Smooth muscle cell (in vitro differentiated cells): ENCODE measurements at regions not wholly inside any gene's neighbourhood (a gene's known extent, or its start where the extent isn't known, plus 50 kb on each side); places are given as distances from the start of the nearest gene placed in this dataset.

Source experiments
- DNase-seq: peaks from one replicate; lab custom pipeline; 2025; ENCODE audit not compliant: unreplicated experiment; lab: John Stamatoyannopoulos, UW
- H2AFZ ChIP-seq: fragments of 200-600 bp; sonication (generic); 2 replicates; pipeline ENCODE4 v1.6.0; 2016; ENCODE audit warnings: antibody characterized with exemption, low read depth, mild to moderate bottlenecking
- H3F3A ChIP-seq: fragments of 200-600 bp; sonication (generic); 2 replicates; pipeline ENCODE4 v1.6.0; 2017; ENCODE audit warnings: antibody characterized with exemption, low read depth
- H3K27ac ChIP-seq: fragments of 200-600 bp; sonication (generic); 2 replicates; pipeline ENCODE4 v1.5.1; 2016; ENCODE audit warnings: low read depth, mild to moderate bottlenecking
- H3K27me3 ChIP-seq: fragments of 200-600 bp; sonication (generic); 2 replicates; pipeline ENCODE4 v1.6.1; 2016; ENCODE audit warnings: low read depth, mild to moderate bottlenecking
- H3K36me3 ChIP-seq: fragments of 200-600 bp; sonication (generic); 2 replicates; pipeline ENCODE4 v1.5.1; 2016; ENCODE audit warnings: low read depth
- H3K4me1 ChIP-seq: fragments of 200-600 bp; sonication (generic); 2 replicates; pipeline ENCODE4 v1.5.1; 2016; ENCODE audit warnings: low read depth
- H3K4me2 ChIP-seq: fragments of 200-600 bp; sonication (generic); 2 replicates; pipeline ENCODE4 v1.6.0; 2016; ENCODE audit warnings: mild to moderate bottlenecking
- H3K4me3 ChIP-seq: fragments of 200-600 bp; sonication (generic); 2 replicates; pipeline ENCODE4 v1.5.1; 2016; ENCODE audit warnings: mild to moderate bottlenecking
- H3K79me2 ChIP-seq: fragments of 200-600 bp; sonication (generic); 2 replicates; pipeline ENCODE4 v1.6.0; 2016; ENCODE audit warnings: low read depth, mild to moderate bottlenecking
- H3K9ac ChIP-seq: fragments of 200-600 bp; sonication (generic); 2 replicates; pipeline ENCODE4 v1.6.0; 2016; ENCODE audit warnings: low read depth
- H3K9me3 ChIP-seq: fragments of 200-600 bp; sonication (generic); replicated peaks from 2 replicates; pipeline ENCODE4 v1.5.1; 2016; ENCODE audit warnings: low read depth
- H4K20me1 ChIP-seq: fragments of 200-600 bp; sonication (generic); 2 replicates; pipeline ENCODE4 v1.6.0; 2016; ENCODE audit warnings: low read depth
- WGBS: methylation state at CpG from one replicate; pipeline ENCODE4 v1.1.7; 2016; ENCODE audit warnings: low lambda C conversion rate; 5-methylcytosine and 5-hydroxymethylcytosine counted together
- TF ChIP-seq, protein P1 (sequence below): fragments of 200-600 bp; sonication (generic); IDR thresholded peaks from 2 replicates; pipeline ENCODE4 v1.5.1; 2017; ENCODE audit warnings: borderline replicate concordance, mild to moderate bottlenecking, antibody characterized with exemption; ENCODE audit not compliant: insufficient read depth, poor library complexity, severe bottlenecking

DNA sequence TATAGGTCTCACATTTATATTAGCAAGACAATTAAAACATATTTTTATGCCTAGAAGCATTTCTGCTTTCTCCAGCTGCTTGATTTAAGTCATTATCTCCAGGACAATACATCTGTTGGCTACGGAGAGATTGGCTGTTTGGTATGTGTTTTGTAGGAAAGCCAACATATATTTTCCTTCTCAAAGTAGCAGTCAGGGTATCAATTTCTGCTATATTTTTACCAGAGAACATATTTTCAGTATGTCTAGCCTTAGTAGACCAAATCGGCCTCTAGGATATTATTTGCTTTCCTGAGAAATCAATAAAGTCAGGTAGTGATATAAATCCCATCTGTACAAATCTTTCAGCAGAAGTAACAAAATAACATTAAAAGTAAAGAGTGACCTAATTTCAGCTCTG lies 150.0 kb upstream of the COL3A1 start:
- H2AFZ ChIP-seq = no peak overlapping the region
- no peaks in the 10 kb centered on the region for H3K36me3 ChIP-seq
- H4K20me1 ChIP-seq = no peaks in the 10 kb centered on the region
- no peak overlapping the region for H3K27ac ChIP-seq
- no peak overlapping the region for H3K4me2 ChIP-seq
- H3K9me3 ChIP-seq = peaks cover 11% of the 10 kb centered on the region
- 65% methylated on average over 2 of the region's 2 CpGs for WGBS
- peaks cover 5% of the 10 kb centered on the region for H3K4me1 ChIP-seq
- H3K9ac ChIP-seq = no peak overlapping the region
- H3K27me3 ChIP-seq = no peaks in the 10 kb centered on the region
- peaks cover 9% of the 10 kb centered on the region for H3F3A ChIP-seq
- TF ChIP-seq, protein P1, sequence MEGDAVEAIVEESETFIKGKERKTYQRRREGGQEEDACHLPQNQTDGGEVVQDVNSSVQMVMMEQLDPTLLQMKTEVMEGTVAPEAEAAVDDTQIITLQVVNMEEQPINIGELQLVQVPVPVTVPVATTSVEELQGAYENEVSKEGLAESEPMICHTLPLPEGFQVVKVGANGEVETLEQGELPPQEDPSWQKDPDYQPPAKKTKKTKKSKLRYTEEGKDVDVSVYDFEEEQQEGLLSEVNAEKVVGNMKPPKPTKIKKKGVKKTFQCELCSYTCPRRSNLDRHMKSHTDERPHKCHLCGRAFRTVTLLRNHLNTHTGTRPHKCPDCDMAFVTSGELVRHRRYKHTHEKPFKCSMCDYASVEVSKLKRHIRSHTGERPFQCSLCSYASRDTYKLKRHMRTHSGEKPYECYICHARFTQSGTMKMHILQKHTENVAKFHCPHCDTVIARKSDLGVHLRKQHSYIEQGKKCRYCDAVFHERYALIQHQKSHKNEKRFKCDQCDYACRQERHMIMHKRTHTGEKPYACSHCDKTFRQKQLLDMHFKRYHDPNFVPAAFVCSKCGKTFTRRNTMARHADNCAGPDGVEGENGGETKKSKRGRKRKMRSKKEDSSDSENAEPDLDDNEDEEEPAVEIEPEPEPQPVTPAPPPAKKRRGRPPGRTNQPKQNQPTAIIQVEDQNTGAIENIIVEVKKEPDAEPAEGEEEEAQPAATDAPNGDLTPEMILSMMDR = no peak
- no peak overlapping the region for H3K4me3 ChIP-seq
- no peaks in the 10 kb centered on the region for H3K79me2 ChIP-seq
- DNase-seq = no peak

DNA sequence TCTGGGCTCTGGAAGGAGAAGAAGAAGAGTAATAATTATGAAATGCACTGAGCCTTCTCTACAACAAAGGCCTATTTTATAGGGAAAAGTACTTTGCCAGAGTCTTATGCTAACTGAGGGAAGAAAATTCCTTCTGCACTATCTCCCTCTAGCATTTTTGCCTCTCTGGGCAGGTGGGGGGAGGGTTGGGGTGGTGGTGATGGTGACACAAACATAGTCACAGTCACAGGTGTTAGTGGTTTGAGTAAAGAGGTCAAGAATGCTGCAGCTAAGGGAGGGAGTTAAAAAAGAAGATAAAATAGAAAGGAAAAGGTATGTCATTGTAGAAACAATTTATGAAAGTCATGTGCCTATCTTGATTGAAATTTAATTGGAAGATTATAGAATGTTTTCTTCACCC lies 140.8 kb upstream of the COL3A1 start:
- TF ChIP-seq, protein P1 = no peak
- no peaks in the 10 kb centered on the region for H4K20me1 ChIP-seq
- H3K4me1 ChIP-seq = no peaks in the 10 kb centered on the region
- no peaks in the 10 kb centered on the region for H3K79me2 ChIP-seq
- no peaks in the 10 kb centered on the region for H3F3A ChIP-seq
- H3K27ac ChIP-seq = no peak overlapping the region
- peaks cover 8% of the 10 kb centered on the region for H3K9me3 ChIP-seq
- no peak overlapping the region for H3K9ac ChIP-seq
- no peak overlapping the region for H2AFZ ChIP-seq
- DNase-seq = no peak
- H3K4me2 ChIP-seq = no peak overlapping the region
- H3K36me3 ChIP-seq = peaks cover 3% of the 10 kb centered on the region
- no peak overlapping the region for H3K4me3 ChIP-seq
- no peaks in the 10 kb centered on the region for H3K27me3 ChIP-seq

DNA sequence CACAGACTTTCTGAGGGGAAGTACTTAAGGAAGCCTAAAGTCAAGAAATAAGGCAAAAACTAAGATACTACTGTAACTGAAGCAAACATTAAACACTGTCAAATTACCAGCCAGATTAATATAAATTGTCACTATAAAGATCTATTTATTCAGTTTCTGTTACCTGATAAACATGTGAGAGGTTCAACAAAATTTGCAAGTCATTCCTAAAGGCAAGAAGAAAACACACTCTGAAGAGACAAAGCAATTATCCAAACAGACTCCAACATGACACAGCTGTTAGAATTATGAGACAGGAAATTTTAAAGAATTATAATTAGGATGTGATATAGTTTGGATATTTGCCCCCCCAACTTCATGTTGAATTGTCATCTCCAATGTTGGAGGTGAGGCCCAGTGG lies 140.4 kb upstream of the COL3A1 start:
- H3K27ac ChIP-seq = no peak overlapping the region

DNA sequence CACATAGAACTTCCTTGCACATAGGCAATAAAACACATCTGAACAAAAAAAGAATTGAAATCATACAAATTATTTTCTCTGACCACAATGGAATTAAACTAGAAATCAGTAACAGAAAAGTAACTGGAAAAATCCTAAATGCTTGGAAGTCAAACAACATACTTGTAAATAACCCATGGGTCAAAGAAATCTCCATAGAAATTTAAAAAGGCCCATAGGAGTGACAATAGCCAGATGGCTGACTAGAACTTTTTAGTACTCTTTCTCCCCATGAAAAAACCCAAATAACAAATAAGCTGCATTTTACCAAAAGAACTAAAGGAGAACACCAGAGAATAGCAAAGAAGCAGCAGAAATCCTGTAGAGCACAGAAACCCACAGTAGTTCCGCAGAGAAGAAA lies 139.2 kb upstream of the COL3A1 start:
- Histone ChIP-seq H3K4me1 (no peaks in the 10 kb centered on the region), H3F3A (no peaks in the 10 kb centered on the region)

More for the DNA sequence above, 140.4 kb upstream of the COL3A1 start:
- no peak for DNase-seq
- no peaks in the 10 kb centered on the region for H4K20me1 ChIP-seq
- TF ChIP-seq, protein P1 = no peak
- no peak overlapping the region for H3K9ac ChIP-seq
- H3K4me3 ChIP-seq = no peak overlapping the region
- H3K4me2 ChIP-seq = no peak overlapping the region
- peaks cover 7% of the 10 kb centered on the region for H3K36me3 ChIP-seq
- H3K9me3 ChIP-seq = peaks cover 7% of the 10 kb centered on the region
- H2AFZ ChIP-seq = no peak overlapping the region
- H3K79me2 ChIP-seq = no peaks in the 10 kb centered on the region
- H3K4me1 ChIP-seq = no peaks in the 10 kb centered on the region
- H3F3A ChIP-seq = no peaks in the 10 kb centered on the region
- H3K27me3 ChIP-seq = no peaks in the 10 kb centered on the region

More for the DNA sequence above, 139.2 kb upstream of the COL3A1 start:
- Histone ChIP-seq H3K9me3 (peaks cover 5% of the 10 kb centered on the region), H3K36me3 (peaks cover 7% of the 10 kb centered on the region), H3K4me2 (no peak overlapping the region), H2AFZ (no peak overlapping the region), H4K20me1 (no peaks in the 10 kb centered on the region), H3K79me2 (no peaks in the 10 kb centered on the region), H3K4me3 (no peak overlapping the region), H3K9ac (no peak overlapping the region), H3K27ac (no peak overlapping the region), H3K27me3 (no peaks in the 10 kb centered on the region)
- 47% methylated on average over 1 of the region's 1 CpG for WGBS
- TF ChIP-seq, protein P1 = no peak
- DNase-seq = no peak
